Loucy (cell line): ENCODE measurements at regions not wholly inside any gene's neighbourhood (a gene's known extent, or its start where the extent isn't known, plus 50 kb on each side); places are given as distances from the start of the nearest gene placed in this dataset.

Source experiments
- H2AFZ ChIP-seq: fragments of 200-600 bp; sonication (generic); 2 replicates; pipeline ENCODE4 v1.6.0; 2016; ENCODE audit warnings: antibody characterized with exemption, mild to moderate bottlenecking, low read length, moderate library complexity
- H3F3A ChIP-seq: fragments of 200-600 bp; 2 replicates; pipeline ENCODE4 v1.6.0; 2016; ENCODE audit warnings: antibody characterized with exemption, low read depth, mild to moderate bottlenecking
- H3K27me3 ChIP-seq: fragments of 200-600 bp; sonication (generic); 2 replicates; pipeline ENCODE4 v1.6.1; 2014; ENCODE audit warnings: low read length, mild to moderate bottlenecking; ENCODE audit not compliant: insufficient read depth, poor library complexity, severe bottlenecking
- H3K36me3 ChIP-seq: fragments of 200-600 bp; sonication (generic); 2 replicates; pipeline ENCODE4 v1.6.1; 2016; ENCODE audit warnings: low read length; ENCODE audit not compliant: insufficient read depth
- H3K4me1 ChIP-seq: fragments of 200-600 bp; sonication (generic); 2 replicates; pipeline ENCODE4 v1.5.1; 2014; ENCODE audit warnings: low read length, mild to moderate bottlenecking; ENCODE audit not compliant: insufficient read depth, poor library complexity, severe bottlenecking
- H3K4me2 ChIP-seq: fragments of 200-600 bp; sonication (generic); 2 replicates; pipeline ENCODE4 v1.6.0; 2014; ENCODE audit warnings: antibody characterized with exemption, low read length, low read depth, mild to moderate bottlenecking; ENCODE audit not compliant: poor library complexity, severe bottlenecking
- H3K4me3 ChIP-seq: fragments of 200-600 bp; sonication (generic); 2 replicates; pipeline ENCODE4 v1.5.1; 2014; ENCODE audit warnings: low read length, mild to moderate bottlenecking, mixed read lengths; ENCODE audit not compliant: poor library complexity, severe bottlenecking
- H3K79me2 ChIP-seq: fragments of 200-600 bp; sonication (generic); 2 replicates; pipeline ENCODE4 v1.6.1; 2014; ENCODE audit warnings: low read length; ENCODE audit not compliant: insufficient read depth
- H3K9ac ChIP-seq: fragments of 200-600 bp; sonication (generic); 2 replicates; pipeline ENCODE4 v1.6.0; 2014; ENCODE audit warnings: mild to moderate bottlenecking, low read depth, low read length, moderate library complexity; ENCODE audit not compliant: poor library complexity, severe bottlenecking
- H3K9me2 ChIP-seq: fragments of 200-600 bp; sonication (generic); replicated peaks from 2 replicates; pipeline ENCODE4 v1.6.1; 2016; ENCODE audit warnings: low read depth, low read length, mixed read lengths
- H3K9me3 ChIP-seq: fragments of 200-600 bp; sonication (generic); 2 replicates; pipeline ENCODE4 v1.6.1; 2014; ENCODE audit warnings: mild to moderate bottlenecking, antibody characterized with exemption, low read length, low read depth; ENCODE audit not compliant: insufficient read depth
- H4K20me1 ChIP-seq: fragments of 200-600 bp; sonication (generic); 2 replicates; pipeline ENCODE4 v1.6.0; 2014; ENCODE audit warnings: antibody characterized with exemption, low read length, mild to moderate bottlenecking; ENCODE audit not compliant: insufficient read depth, poor library complexity, severe bottlenecking
- EZH2phosphoT487 ChIP-seq: fragments of 200-600 bp; IDR thresholded peaks from 2 replicates; pipeline ENCODE4 v1.6.1; 2018; ENCODE audit warnings: antibody characterized with exemption, mild to moderate bottlenecking, moderate library complexity, borderline replicate concordance
- TF ChIP-seq, protein P1 (sequence below): fragments of 200-600 bp; sonication (generic); conservative IDR thresholded peaks from 2 replicates; pipeline ENCODE4 v1.5.1; 2014; ENCODE audit warnings: mild to moderate bottlenecking, antibody characterized with exemption, low read length

DNA sequence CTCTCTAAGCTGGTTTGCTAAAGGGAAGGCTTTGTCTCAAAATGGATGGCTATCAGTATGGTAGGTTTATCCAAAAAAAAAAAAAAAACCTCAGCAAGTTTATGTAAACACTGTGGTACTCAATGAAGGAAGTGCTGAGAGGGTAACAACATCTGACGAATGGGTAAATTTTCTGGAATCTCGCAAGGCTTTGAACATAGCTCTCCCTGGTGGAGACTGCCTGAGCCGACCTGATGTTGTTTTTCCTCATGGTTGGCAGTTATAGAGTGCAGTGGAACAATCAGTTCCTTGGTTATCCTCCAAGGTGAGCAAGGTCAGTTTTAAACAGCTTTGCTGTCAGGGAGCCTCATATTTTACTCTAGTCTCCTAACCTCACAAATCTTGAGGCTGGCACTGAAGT is 94.6 kb downstream of the ZPLD1 start:
- no peaks in the 10 kb centered on the region for H3K79me2 ChIP-seq
- no peaks in the 10 kb centered on the region for H3K9me3 ChIP-seq
- H4K20me1 ChIP-seq = no peaks in the 10 kb centered on the region
- H3K4me1 ChIP-seq = peaks cover 32% of the 10 kb centered on the region
- no peak overlapping the region for H3K4me3 ChIP-seq
- H3K9me2 ChIP-seq = no peaks in the 10 kb centered on the region
- H3K36me3 ChIP-seq = no peaks in the 10 kb centered on the region
- H3K4me2 ChIP-seq = no peak overlapping the region
- TF ChIP-seq, protein P1, sequence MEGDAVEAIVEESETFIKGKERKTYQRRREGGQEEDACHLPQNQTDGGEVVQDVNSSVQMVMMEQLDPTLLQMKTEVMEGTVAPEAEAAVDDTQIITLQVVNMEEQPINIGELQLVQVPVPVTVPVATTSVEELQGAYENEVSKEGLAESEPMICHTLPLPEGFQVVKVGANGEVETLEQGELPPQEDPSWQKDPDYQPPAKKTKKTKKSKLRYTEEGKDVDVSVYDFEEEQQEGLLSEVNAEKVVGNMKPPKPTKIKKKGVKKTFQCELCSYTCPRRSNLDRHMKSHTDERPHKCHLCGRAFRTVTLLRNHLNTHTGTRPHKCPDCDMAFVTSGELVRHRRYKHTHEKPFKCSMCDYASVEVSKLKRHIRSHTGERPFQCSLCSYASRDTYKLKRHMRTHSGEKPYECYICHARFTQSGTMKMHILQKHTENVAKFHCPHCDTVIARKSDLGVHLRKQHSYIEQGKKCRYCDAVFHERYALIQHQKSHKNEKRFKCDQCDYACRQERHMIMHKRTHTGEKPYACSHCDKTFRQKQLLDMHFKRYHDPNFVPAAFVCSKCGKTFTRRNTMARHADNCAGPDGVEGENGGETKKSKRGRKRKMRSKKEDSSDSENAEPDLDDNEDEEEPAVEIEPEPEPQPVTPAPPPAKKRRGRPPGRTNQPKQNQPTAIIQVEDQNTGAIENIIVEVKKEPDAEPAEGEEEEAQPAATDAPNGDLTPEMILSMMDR = peak; percentile 48
- no peak for TF ChIP-seq EZH2phosphoT487
- H2AFZ ChIP-seq = no peak overlapping the region
- no peaks in the 10 kb centered on the region for H3K27me3 ChIP-seq
- no peaks in the 10 kb centered on the region for H3F3A ChIP-seq
- no peak overlapping the region for H3K9ac ChIP-seq

- H3K9me3 ChIP-seq = no peaks in the 10 kb centered on the region
- H3K9me2 ChIP-seq = no peaks in the 10 kb centered on the region
- H3K4me1 ChIP-seq = peaks cover 29% of the 10 kb centered on the region
- no peak overlapping the region for H3K4me2 ChIP-seq
- no peaks in the 10 kb centered on the region for H3K27me3 ChIP-seq
- no peak overlapping the region for H3K9ac ChIP-seq
- no peaks in the 10 kb centered on the region for H4K20me1 ChIP-seq
- no peak overlapping the region for H3K4me3 ChIP-seq
- H3F3A ChIP-seq = no peaks in the 10 kb centered on the region
- H3K79me2 ChIP-seq = no peaks in the 10 kb centered on the region
- no peak overlapping the region for H2AFZ ChIP-seq
- no peaks in the 10 kb centered on the region for H3K36me3 ChIP-seq
- no peak for TF ChIP-seq EZH2phosphoT487
- TF ChIP-seq, protein P1 = no peak
Observed at GRCh38 chr3:102530415-102531181, 95.8 kb downstream of the ZPLD1 start.

DNA sequence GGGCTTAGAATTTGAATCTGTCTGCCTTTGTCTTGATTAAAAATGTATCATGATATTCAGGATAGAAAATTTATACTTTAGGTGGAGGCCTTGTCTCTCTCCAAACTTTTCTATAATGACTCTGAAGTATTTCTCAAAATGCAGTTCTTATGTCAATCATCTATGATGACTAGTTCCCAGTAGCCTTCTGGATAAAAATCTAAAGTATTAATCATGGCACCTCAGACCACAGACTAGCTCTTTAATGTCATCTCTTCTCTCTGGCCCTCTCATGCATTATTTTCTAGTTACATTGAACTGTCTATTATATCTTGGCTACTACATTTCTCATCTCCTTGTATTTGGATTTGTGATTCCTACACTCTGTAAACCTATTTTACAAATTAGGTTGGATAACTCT is 96.9 kb downstream of the ZPLD1 start:
- H3K79me2 ChIP-seq = no peaks in the 10 kb centered on the region
- H3K9me3 ChIP-seq = no peaks in the 10 kb centered on the region
- no peaks in the 10 kb centered on the region for H3K36me3 ChIP-seq
- H2AFZ ChIP-seq = no peak overlapping the region
- H3K4me3 ChIP-seq = no peak overlapping the region
- peaks cover 26% of the 10 kb centered on the region for H3K4me1 ChIP-seq
- no peaks in the 10 kb centered on the region for H3K27me3 ChIP-seq
- H3F3A ChIP-seq = no peaks in the 10 kb centered on the region
- TF ChIP-seq, protein P1 = no peak
- no peak for TF ChIP-seq EZH2phosphoT487
- H3K4me2 ChIP-seq = no peak overlapping the region
- no peaks in the 10 kb centered on the region for H3K9me2 ChIP-seq
- H4K20me1 ChIP-seq = no peaks in the 10 kb centered on the region
- H3K9ac ChIP-seq = no peak overlapping the region
